ENCODE measurements at regions not wholly inside any gene's neighbourhood (a gene's known extent, or its start where the extent isn't known, plus 50 kb on each side); places are given as distances from the start of the nearest gene placed in this dataset.

GRCh38 chr4:181702864-181703495 lies 540.2 kb upstream of the TENM3 start:
- Histone ChIP-seq H4K8ac (ENCODE audit: low read depth, low read length) (no peak overlapping the region), H2BK5ac (ENCODE audit: low read length) (no peak overlapping the region), H2AK5ac (ENCODE audit: low read depth, low read length) (no peak overlapping the region), H2AFZ (ENCODE audit: low read length) (no peak overlapping the region), H3K27ac (replicated peaks; ENCODE audit: low read length) (no peak overlapping the region), H3K23ac (ENCODE audit: low read depth, low read length, poor library complexity) (no peak overlapping the region), H3K9me3 (replicated peaks in 1 of 2; ENCODE audit: control insufficient read depth in 2 of 2, insufficient read depth in 1 of 2, low read depth in 1 of 2, low read length in 2 of 2) (no peaks in the 10 kb centered on the region), H3K4me2 (ENCODE audit: insufficient read depth, low read length, poor library complexity, severe bottlenecking) (no peak overlapping the region), H3K14ac (ENCODE audit: low read length) (no peak overlapping the region), H3K4ac (ENCODE audit: low read length) (no peak overlapping the region), H4K91ac (ENCODE audit: low read depth, low read length, poor library complexity) (no peak overlapping the region), H3K4me1 (ENCODE audit: control insufficient read depth in 2 of 2, insufficient read depth in 1 of 2, low read depth in 1 of 2, low read length in 2 of 2) (peaks cover 4 to 6% of the 10 kb centered on the region in 2 donors), H3K18ac (ENCODE audit: low read length) (no peak overlapping the region), H3K27me3 (ENCODE audit: control insufficient read depth in 3 of 3, insufficient read depth in 3 of 3, low read depth in 1 of 3, low read length in 3 of 3) (no peaks in the 10 kb centered on the region), H2BK12ac (ENCODE audit: low read length) (no peak overlapping the region), H3K36me3 (replicated peaks in 1 of 2; ENCODE audit: control insufficient read depth in 2 of 2, insufficient read depth in 2 of 2, low read length in 2 of 2) (no peaks in the 10 kb centered on the region), H3K4me3 (ENCODE audit: low read length in 2 of 2) (no peak overlapping the region), H3K79me1 (ENCODE audit: low read depth, low read length) (no peaks in the 10 kb centered on the region), H3K9ac (ENCODE audit: low read depth, low read length, poor library complexity) (no peak overlapping the region), H2BK15ac (ENCODE audit: low read length) (no peak overlapping the region), H2BK120ac (ENCODE audit: low read depth, low read length) (no peak overlapping the region)
- no peak for DNase-seq (ENCODE audit: low spot score)
- WGBS, 2 donors (ENCODE audit: extremely low coverage in 2 of 2, insufficient read length in 2 of 2, insufficient replicate concordance in 1 of 2) = no CpG with 5 or more reads among the region's 11 CpGs

- H2AK5ac ChIP-seq (ENCODE audit: low read depth, low read length) = no peak overlapping the region
- H3K9me3 ChIP-seq (replicated peaks in 1 of 2; ENCODE audit: control insufficient read depth in 2 of 2, insufficient read depth in 1 of 2, low read depth in 1 of 2, low read length in 2 of 2) = peaks cover 0 to 6% of the 10 kb centered on the region in 2 donors
- H2BK5ac ChIP-seq (ENCODE audit: low read length) = no peak overlapping the region
- H3K27me3 ChIP-seq (ENCODE audit: control insufficient read depth in 3 of 3, insufficient read depth in 3 of 3, low read depth in 1 of 3, low read length in 3 of 3) = no peaks in the 10 kb centered on the region
- no peak overlapping the region for H2BK120ac ChIP-seq (ENCODE audit: low read depth, low read length)
- H2BK15ac ChIP-seq (ENCODE audit: low read length) = no peak overlapping the region
- H4K8ac ChIP-seq (ENCODE audit: low read depth, low read length) = no peak overlapping the region
- no peak overlapping the region for H2AFZ ChIP-seq (ENCODE audit: low read length)
- H3K27ac ChIP-seq (replicated peaks; ENCODE audit: low read length) = no peak overlapping the region
- WGBS, 2 donors (ENCODE audit: extremely low coverage in 2 of 2, insufficient read length in 2 of 2, insufficient replicate concordance in 1 of 2) = no CpG with 5 or more reads among the region's 7 CpGs
- H3K18ac ChIP-seq (ENCODE audit: low read length) = no peak overlapping the region
- no peaks in the 10 kb centered on the region for H3K36me3 ChIP-seq (replicated peaks in 1 of 2; ENCODE audit: control insufficient read depth in 2 of 2, insufficient read depth in 2 of 2, low read length in 2 of 2)
- no peak overlapping the region for H4K91ac ChIP-seq (ENCODE audit: low read depth, low read length, poor library complexity)
- H3K9ac ChIP-seq (ENCODE audit: low read depth, low read length, poor library complexity) = no peak overlapping the region
- no peaks in the 10 kb centered on the region for H3K4me1 ChIP-seq (ENCODE audit: control insufficient read depth in 2 of 2, insufficient read depth in 1 of 2, low read depth in 1 of 2, low read length in 2 of 2)
- H3K4ac ChIP-seq (ENCODE audit: low read length) = no peak overlapping the region
- no peaks in the 10 kb centered on the region for H3K79me1 ChIP-seq (ENCODE audit: low read depth, low read length)
- H3K4me2 ChIP-seq (ENCODE audit: insufficient read depth, low read length, poor library complexity, severe bottlenecking) = no peak overlapping the region
- no peak overlapping the region for H3K14ac ChIP-seq (ENCODE audit: low read length)
- H3K23ac ChIP-seq (ENCODE audit: low read depth, low read length, poor library complexity) = no peak overlapping the region
- no peak overlapping the region for H2BK12ac ChIP-seq (ENCODE audit: low read length)
- no peak overlapping the region for H3K4me3 ChIP-seq (ENCODE audit: low read length in 2 of 2)
- no peak for DNase-seq (ENCODE audit: low spot score)
These were observed 533.1 kb upstream of the TENM3 start for GRCh38 chr4:181710143-181710542.

GRCh38 chr4:181711387-181711786 lies 531.8 kb upstream of the TENM3 start:
- no peak overlapping the region for H3K23ac ChIP-seq (ENCODE audit: low read depth, low read length, poor library complexity)
- no CpG with 5 or more reads among the region's 1 CpG for WGBS, 2 donors (ENCODE audit: extremely low coverage in 2 of 2, insufficient read length in 2 of 2, insufficient replicate concordance in 1 of 2)
- no peak overlapping the region for H3K4me3 ChIP-seq (ENCODE audit: low read length in 2 of 2)
- H3K9ac ChIP-seq (ENCODE audit: low read depth, low read length, poor library complexity) = no peak overlapping the region
- no peak overlapping the region for H3K4ac ChIP-seq (ENCODE audit: low read length)
- H2AFZ ChIP-seq (ENCODE audit: low read length) = no peak overlapping the region
- no peak overlapping the region for H2BK12ac ChIP-seq (ENCODE audit: low read length)
- H4K8ac ChIP-seq (ENCODE audit: low read depth, low read length) = no peak overlapping the region
- H2BK120ac ChIP-seq (ENCODE audit: low read depth, low read length) = no peak overlapping the region
- no peaks in the 10 kb centered on the region for H3K27me3 ChIP-seq (ENCODE audit: control insufficient read depth in 3 of 3, insufficient read depth in 3 of 3, low read depth in 1 of 3, low read length in 3 of 3)
- no peaks in the 10 kb centered on the region for H3K79me1 ChIP-seq (ENCODE audit: low read depth, low read length)
- H4K91ac ChIP-seq (ENCODE audit: low read depth, low read length, poor library complexity) = no peak overlapping the region
- H3K14ac ChIP-seq (ENCODE audit: low read length) = no peak overlapping the region
- no peak for DNase-seq (ENCODE audit: low spot score)
- no peak overlapping the region for H3K27ac ChIP-seq (replicated peaks; ENCODE audit: low read length)
- no peak overlapping the region for H2AK5ac ChIP-seq (ENCODE audit: low read depth, low read length)
- H3K9me3 ChIP-seq (replicated peaks in 1 of 2; ENCODE audit: control insufficient read depth in 2 of 2, insufficient read depth in 1 of 2, low read depth in 1 of 2, low read length in 2 of 2) = peaks cover 0 to 6% of the 10 kb centered on the region in 2 donors
- H2BK5ac ChIP-seq (ENCODE audit: low read length) = no peak overlapping the region
- no peak overlapping the region for H3K18ac ChIP-seq (ENCODE audit: low read length)
- no peak overlapping the region for H3K4me2 ChIP-seq (ENCODE audit: insufficient read depth, low read length, poor library complexity, severe bottlenecking)
- no peaks in the 10 kb centered on the region for H3K36me3 ChIP-seq (replicated peaks in 1 of 2; ENCODE audit: control insufficient read depth in 2 of 2, insufficient read depth in 2 of 2, low read length in 2 of 2)
- no peak overlapping the region for H2BK15ac ChIP-seq (ENCODE audit: low read length)
- no peaks in the 10 kb centered on the region for H3K4me1 ChIP-seq (ENCODE audit: control insufficient read depth in 2 of 2, insufficient read depth in 1 of 2, low read depth in 1 of 2, low read length in 2 of 2)

GRCh38 chr4:181728305-181728966 lies 514.8 kb upstream of the TENM3 start:
- no peak overlapping the region for H2BK15ac ChIP-seq (ENCODE audit: low read length)
- no peak overlapping the region for H3K18ac ChIP-seq (ENCODE audit: low read length)
- H3K27me3 ChIP-seq (ENCODE audit: control insufficient read depth in 3 of 3, insufficient read depth in 3 of 3, low read depth in 1 of 3, low read length in 3 of 3) = no peaks in the 10 kb centered on the region
- H3K4me3 ChIP-seq (ENCODE audit: low read length in 2 of 2) = no peak overlapping the region
- H3K23ac ChIP-seq (ENCODE audit: low read depth, low read length, poor library complexity) = no peak overlapping the region
- H3K14ac ChIP-seq (ENCODE audit: low read length) = no peak overlapping the region
- no peak for DNase-seq (ENCODE audit: low spot score)
- no peak overlapping the region for H4K91ac ChIP-seq (ENCODE audit: low read depth, low read length, poor library complexity)
- H3K9ac ChIP-seq (ENCODE audit: low read depth, low read length, poor library complexity) = no peak overlapping the region
- peak overlapping the region; percentile 15 for H2AFZ ChIP-seq (ENCODE audit: low read length)
- no peak overlapping the region for H2BK12ac ChIP-seq (ENCODE audit: low read length)
- peaks cover 1 to 7% of the 10 kb centered on the region in 2 donors for H3K4me1 ChIP-seq (ENCODE audit: control insufficient read depth in 2 of 2, insufficient read depth in 1 of 2, low read depth in 1 of 2, low read length in 2 of 2)
- no peak overlapping the region for H2BK5ac ChIP-seq (ENCODE audit: low read length)
- WGBS, 2 donors (ENCODE audit: extremely low coverage in 2 of 2, insufficient read length in 2 of 2, insufficient replicate concordance in 1 of 2) = no CpG with 5 or more reads among the region's 5 CpGs
- no peak overlapping the region for H2BK120ac ChIP-seq (ENCODE audit: low read depth, low read length)
- H3K79me1 ChIP-seq (ENCODE audit: low read depth, low read length) = no peaks in the 10 kb centered on the region
- H3K4me2 ChIP-seq (ENCODE audit: insufficient read depth, low read length, poor library complexity, severe bottlenecking) = no peak overlapping the region
- H3K27ac ChIP-seq (replicated peaks; ENCODE audit: low read length) = no peak overlapping the region
- no peak overlapping the region for H3K4ac ChIP-seq (ENCODE audit: low read length)
- H3K9me3 ChIP-seq (replicated peaks in 1 of 2; ENCODE audit: control insufficient read depth in 2 of 2, insufficient read depth in 1 of 2, low read depth in 1 of 2, low read length in 2 of 2) = peaks cover 2 to 4% of the 10 kb centered on the region in 2 donors
- no peaks in the 10 kb centered on the region for H3K36me3 ChIP-seq (replicated peaks in 1 of 2; ENCODE audit: control insufficient read depth in 2 of 2, insufficient read depth in 2 of 2, low read length in 2 of 2)
- no peak overlapping the region for H2AK5ac ChIP-seq (ENCODE audit: low read depth, low read length)
- H4K8ac ChIP-seq (ENCODE audit: low read depth, low read length) = no peak overlapping the region

Data from neuronal stem cell (in vitro differentiated cells).